ENCODE measurements at regions not wholly inside any gene's neighbourhood (a gene's known extent, or its start where the extent isn't known, plus 50 kb on each side); places are given as distances from the start of the nearest gene placed in this dataset.
"Not testable (repeated sequence)": the region's sequence is repeated elsewhere in the genome, so short reads cannot be mapped to it uniquely, and the experiment has no call there.

- TF ChIP-seq SP1, TCF12 (IDR thresholded peaks at IDR 0.05): not testable (repeated sequence)
- 0 out of 2 replicates have a peak, but pooled peaks have one; percentile 15 for TF ChIP-seq SP1 (CRISPR knock-in tag; IDR thresholded peaks at IDR 0.05)
- TF ChIP-seq PHF8 (CRISPR knock-in tag; IDR thresholded peaks at IDR 0.05), result 0 out of 2 replicates have a peak, but pooled peaks have one; percentile 17
- TF ChIP-seq RFXAP (CRISPR knock-in tag; IDR thresholded peaks at IDR 0.05; ENCODE audit: borderline replicate concordance), result peak; percentile 76; the same call in 1 of the 2 replicates
- TF ChIP-seq HOXA5 (CRISPR knock-in tag; IDR thresholded peaks at IDR 0.05), result peak; percentile 63; the same call in 1 of the 2 replicates
- TF ChIP-seq HMGXB3 (CRISPR knock-in tag; IDR thresholded peaks at IDR 0.05; ENCODE audit: borderline replicate concordance), result peak; percentile 66; the same call in 1 of the 2 replicates
- peak; percentile 100 for TF ChIP-seq TEAD3 (CRISPR knock-in tag; optimal IDR thresholded peaks at IDR 0.05; ENCODE audit: borderline replicate concordance)
- TF ChIP-seq, protein P1, sequence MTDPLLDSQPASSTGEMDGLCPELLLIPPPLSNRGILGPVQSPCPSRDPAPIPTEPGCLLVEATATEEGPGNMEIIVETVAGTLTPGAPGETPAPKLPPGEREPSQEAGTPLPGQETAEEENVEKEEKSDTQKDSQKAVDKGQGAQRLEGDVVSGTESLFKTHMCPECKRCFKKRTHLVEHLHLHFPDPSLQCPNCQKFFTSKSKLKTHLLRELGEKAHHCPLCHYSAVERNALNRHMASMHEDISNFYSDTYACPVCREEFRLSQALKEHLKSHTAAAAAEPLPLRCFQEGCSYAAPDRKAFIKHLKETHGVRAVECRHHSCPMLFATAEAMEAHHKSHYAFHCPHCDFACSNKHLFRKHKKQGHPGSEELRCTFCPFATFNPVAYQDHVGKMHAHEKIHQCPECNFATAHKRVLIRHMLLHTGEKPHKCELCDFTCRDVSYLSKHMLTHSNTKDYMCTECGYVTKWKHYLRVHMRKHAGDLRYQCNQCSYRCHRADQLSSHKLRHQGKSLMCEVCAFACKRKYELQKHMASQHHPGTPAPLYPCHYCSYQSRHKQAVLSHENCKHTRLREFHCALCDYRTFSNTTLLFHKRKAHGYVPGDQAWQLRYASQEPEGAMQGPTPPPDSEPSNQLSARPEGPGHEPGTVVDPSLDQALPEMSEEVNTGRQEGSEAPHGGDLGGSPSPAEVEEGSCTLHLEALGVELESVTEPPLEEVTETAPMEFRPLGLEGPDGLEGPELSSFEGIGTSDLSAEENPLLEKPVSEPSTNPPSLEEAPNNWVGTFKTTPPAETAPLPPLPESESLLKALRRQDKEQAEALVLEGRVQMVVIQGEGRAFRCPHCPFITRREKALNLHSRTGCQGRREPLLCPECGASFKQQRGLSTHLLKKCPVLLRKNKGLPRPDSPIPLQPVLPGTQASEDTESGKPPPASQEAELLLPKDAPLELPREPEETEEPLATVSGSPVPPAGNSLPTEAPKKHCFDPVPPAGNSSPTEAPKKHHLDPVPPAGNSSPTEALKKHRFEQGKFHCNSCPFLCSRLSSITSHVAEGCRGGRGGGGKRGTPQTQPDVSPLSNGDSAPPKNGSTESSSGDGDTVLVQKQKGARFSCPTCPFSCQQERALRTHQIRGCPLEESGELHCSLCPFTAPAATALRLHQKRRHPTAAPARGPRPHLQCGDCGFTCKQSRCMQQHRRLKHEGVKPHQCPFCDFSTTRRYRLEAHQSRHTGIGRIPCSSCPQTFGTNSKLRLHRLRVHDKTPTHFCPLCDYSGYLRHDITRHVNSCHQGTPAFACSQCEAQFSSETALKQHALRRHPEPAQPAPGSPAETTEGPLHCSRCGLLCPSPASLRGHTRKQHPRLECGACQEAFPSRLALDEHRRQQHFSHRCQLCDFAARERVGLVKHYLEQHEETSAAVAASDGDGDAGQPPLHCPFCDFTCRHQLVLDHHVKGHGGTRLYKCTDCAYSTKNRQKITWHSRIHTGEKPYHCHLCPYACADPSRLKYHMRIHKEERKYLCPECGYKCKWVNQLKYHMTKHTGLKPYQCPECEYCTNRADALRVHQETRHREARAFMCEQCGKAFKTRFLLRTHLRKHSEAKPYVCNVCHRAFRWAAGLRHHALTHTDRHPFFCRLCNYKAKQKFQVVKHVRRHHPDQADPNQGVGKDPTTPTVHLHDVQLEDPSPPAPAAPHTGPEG (CRISPR knock-in tag; IDR thresholded peaks at IDR 0.05), result 0 out of 2 replicates have a peak, but pooled peaks have one; percentile 27
- TF ChIP-seq HOXD1 (CRISPR knock-in tag; IDR thresholded peaks at IDR 0.05), result peak; percentile 85
- peak; percentile 15; the same call in 1 of the 2 replicates for TF ChIP-seq MAFF (IDR thresholded peaks at IDR 0.05; ENCODE audit: low read depth, low read length)
- TF ChIP-seq MIXL1 (CRISPR knock-in tag; IDR thresholded peaks at IDR 0.05), result peak; percentile 60; the same call in 1 of the 2 replicates
- peak; percentile 97 for TF ChIP-seq BCL6 (CRISPR knock-in tag; IDR thresholded peaks at IDR 0.05)
- peak; percentile 87 for TF ChIP-seq TCF12 (CRISPR knock-in tag; IDR thresholded peaks at IDR 0.05)
- TF ChIP-seq, protein P2, sequence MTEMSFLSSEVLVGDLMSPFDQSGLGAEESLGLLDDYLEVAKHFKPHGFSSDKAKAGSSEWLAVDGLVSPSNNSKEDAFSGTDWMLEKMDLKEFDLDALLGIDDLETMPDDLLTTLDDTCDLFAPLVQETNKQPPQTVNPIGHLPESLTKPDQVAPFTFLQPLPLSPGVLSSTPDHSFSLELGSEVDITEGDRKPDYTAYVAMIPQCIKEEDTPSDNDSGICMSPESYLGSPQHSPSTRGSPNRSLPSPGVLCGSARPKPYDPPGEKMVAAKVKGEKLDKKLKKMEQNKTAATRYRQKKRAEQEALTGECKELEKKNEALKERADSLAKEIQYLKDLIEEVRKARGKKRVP (CRISPR knock-in tag; IDR thresholded peaks at IDR 0.05), result peak in 1 of 2 experiments; percentile 68; a peak in 1 of 4 replicates
- TF ChIP-seq KLF11 (CRISPR knock-in tag; IDR thresholded peaks at IDR 0.05), result peak; percentile 58; the same call in 1 of the 2 replicates
- TF ChIP-seq EP300 (IDR thresholded peaks at IDR 0.05; ENCODE audit: low read depth in 2 of 2, low read length in 2 of 2), result peak; percentile 67 to 87; a peak in 3 of 4 replicates
- peak; percentile 95 for TF ChIP-seq EP300 (CRISPR knock-in tag; IDR thresholded peaks at IDR 0.05; ENCODE audit: borderline replicate concordance)
- TF ChIP-seq ATF7 (IDR thresholded peaks at IDR 0.05), result peak; percentile 36
- peak; percentile 72; the same call in 1 of the 2 replicates for TF ChIP-seq ATF7 (CRISPR knock-in tag; IDR thresholded peaks at IDR 0.05)
- TF ChIP-seq TBX2 (CRISPR knock-in tag; IDR thresholded peaks at IDR 0.05; ENCODE audit: borderline replicate concordance), result peak; percentile 82
- peak; percentile 77 for TF ChIP-seq CBFB (CRISPR knock-in tag; IDR thresholded peaks at IDR 0.05)
- TF ChIP-seq RFXANK (CRISPR knock-in tag; IDR thresholded peaks at IDR 0.05), result peak; percentile 70; the same call in 1 of the 2 replicates
Measured at GRCh38 chr5:82976887-82977286, 100.3 kb downstream of the TMEM167A start (continued).

Measured in HepG2 (cell line).